CD4-positive, CD25-positive, alpha-beta regulatory T cell (primary cell): ENCODE measurements at regions not wholly inside any gene's neighbourhood (a gene's known extent, or its start where the extent isn't known, plus 50 kb on each side); places are given as distances from the start of the nearest gene placed in this dataset.
"Not testable (repeated sequence)": the region's sequence is repeated elsewhere in the genome, so short reads cannot be mapped to it uniquely, and the experiment has no call there.

ENCODE experiments used
- ATAC-seq, 2 donors: fragments of 150-1000 bp; cut with Tn5 transposase; one replicate each; pipeline ENCODE4 v1.10.0; 2021; ENCODE audit warnings: low read depth in 2 of 2, moderate number of reproducible peaks in 2 of 2, moderate library complexity in 1 of 2
- DNase-seq, 3 donors: peaks; one replicate each; pipeline versions ENCODE4 v3.0.0 to v3.0.0-alpha.2; 2012 to 2022; ENCODE audit warnings: mixed read lengths in 1 of 3
- H3K27ac ChIP-seq: one replicate; pipeline ENCODE4 v1.7.0; 2013; ENCODE audit warnings: mild to moderate bottlenecking, low read length; ENCODE audit not compliant: insufficient read depth, poor library complexity, severe bottlenecking
- H3K27me3 ChIP-seq: one replicate; pipeline ENCODE4 v1.7.0; 2013; ENCODE audit warnings: low read length; ENCODE audit not compliant: control insufficient read depth, insufficient read depth
- H3K36me3 ChIP-seq: one replicate; pipeline ENCODE4 v1.7.0; 2013; ENCODE audit warnings: mild to moderate bottlenecking, low read length, moderate library complexity; ENCODE audit not compliant: control insufficient read depth, insufficient read depth
- H3K4me1 ChIP-seq: 2 replicates; pipeline ENCODE4 v1.7.0; 2013; ENCODE audit warnings: mild to moderate bottlenecking, low read length; ENCODE audit not compliant: insufficient read depth, control insufficient read depth, poor library complexity, severe bottlenecking
- H3K4me3 ChIP-seq: one replicate; pipeline ENCODE4 v1.7.0; 2013; ENCODE audit warnings: low read depth, mild to moderate bottlenecking, low read length, moderate library complexity
- H3K9me3 ChIP-seq, 2 experiments: 1 replicate in 1 of 2; 2 replicates in 1 of 2; pipeline ENCODE4 v1.7.0; 2013; ENCODE audit warnings: low read length in 2 of 2, mild to moderate bottlenecking in 1 of 2, moderate library complexity in 1 of 2; ENCODE audit not compliant: control insufficient read depth in 2 of 2
- H3K27ac Mint-ChIP-seq, 3 donors: one replicate each; pipeline ENCODE4 v1.8.0; 2020 to 2022; ENCODE audit warnings: mild to moderate bottlenecking in 3 of 3, mixed read lengths in 3 of 3, moderate library complexity in 2 of 3
- H3K27me3 Mint-ChIP-seq: one replicate; pipeline ENCODE4 v1.8.0; 2022; ENCODE audit warnings: mild to moderate bottlenecking, mixed read lengths
- H3K36me3 Mint-ChIP-seq: one replicate; pipeline ENCODE4 v1.8.0; 2020; ENCODE audit warnings: mixed read lengths
- H3K4me1 Mint-ChIP-seq, 4 donors: one replicate each; pipeline ENCODE4 v1.8.0; 2020 to 2022; ENCODE audit warnings: mixed read lengths in 4 of 4, mild to moderate bottlenecking in 1 of 4
- H3K4me3 Mint-ChIP-seq, 4 donors: one replicate each; pipeline ENCODE4 v1.8.0; 2020 to 2022; ENCODE audit warnings: mild to moderate bottlenecking in 4 of 4, mixed read lengths in 4 of 4, moderate library complexity in 3 of 4
- H3K9me3 Mint-ChIP-seq, 7 donors: one replicate each; pipeline ENCODE4 v1.8.0; 2020 to 2022; ENCODE audit warnings: mixed read lengths in 7 of 7, mild to moderate bottlenecking in 3 of 7, moderate library complexity in 2 of 7

DNA sequence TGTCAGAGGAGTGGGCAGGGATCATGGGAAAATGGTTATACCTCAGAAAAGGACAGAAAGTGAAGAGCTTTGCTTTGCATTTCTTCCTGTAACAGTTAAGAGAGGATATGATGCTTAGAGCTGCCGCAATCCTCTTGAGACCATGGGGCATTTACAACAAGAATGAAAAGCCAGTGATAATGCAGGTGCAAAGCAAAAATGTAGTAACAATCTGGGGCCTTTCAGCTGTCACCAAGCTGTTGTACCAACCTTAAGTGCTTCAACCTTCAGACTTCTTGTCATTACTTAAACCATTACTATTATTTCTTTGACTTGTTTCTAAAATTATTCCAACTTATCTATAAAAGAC lies 1337.6 kb downstream of the RPIA start:
- ATAC-seq, H3K4me1 Mint-ChIP-seq, H3K27me3 Mint-ChIP-seq, DNase-seq, H3K27ac Mint-ChIP-seq, H3K36me3 ChIP-seq, H3K27ac ChIP-seq, H3K4me3 ChIP-seq, H3K9me3 ChIP-seq, H3K9me3 Mint-ChIP-seq, H3K36me3 Mint-ChIP-seq, H3K27me3 ChIP-seq, H3K4me1 ChIP-seq, H3K4me3 Mint-ChIP-seq: not testable (repeated sequence)

GRCh38 chr2:90032269-90032668 lies 1340.8 kb downstream of the RPIA start:
- H3K27ac ChIP-seq, H3K27me3 Mint-ChIP-seq, ATAC-seq, H3K9me3 Mint-ChIP-seq, DNase-seq, H3K36me3 Mint-ChIP-seq, H3K36me3 ChIP-seq, H3K4me3 ChIP-seq, H3K27me3 ChIP-seq, H3K4me1 Mint-ChIP-seq, H3K9me3 ChIP-seq, H3K4me1 ChIP-seq, H3K4me3 Mint-ChIP-seq, H3K27ac Mint-ChIP-seq: not testable (repeated sequence)

- not testable (repeated sequence) for H3K4me3 Mint-ChIP-seq, DNase-seq, H3K27ac Mint-ChIP-seq, H3K36me3 Mint-ChIP-seq, H3K9me3 ChIP-seq, H3K27me3 ChIP-seq, H3K4me1 ChIP-seq, H3K36me3 ChIP-seq, H3K27me3 Mint-ChIP-seq, H3K4me1 Mint-ChIP-seq, ATAC-seq, H3K9me3 Mint-ChIP-seq, H3K27ac ChIP-seq, H3K4me3 ChIP-seq
Observed at GRCh38 chr2:90036335-90036734, 1344.9 kb downstream of the RPIA start.

DNA sequence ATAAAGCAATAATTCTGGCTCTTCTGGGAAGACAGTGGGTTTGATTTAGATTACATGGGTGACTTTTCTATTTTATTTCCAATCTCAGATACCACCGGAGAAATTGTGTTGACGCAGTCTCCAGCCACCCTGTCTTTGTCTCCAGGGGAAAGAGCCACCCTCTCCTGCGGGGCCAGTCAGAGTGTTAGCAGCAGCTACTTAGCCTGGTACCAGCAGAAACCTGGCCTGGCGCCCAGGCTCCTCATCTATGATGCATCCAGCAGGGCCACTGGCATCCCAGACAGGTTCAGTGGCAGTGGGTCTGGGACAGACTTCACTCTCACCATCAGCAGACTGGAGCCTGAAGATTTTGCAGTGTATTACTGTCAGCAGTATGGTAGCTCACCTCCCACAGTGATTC lies 1347.6 kb downstream of the RPIA start:
- H3K4me3 Mint-ChIP-seq, DNase-seq, H3K27me3 ChIP-seq, H3K4me3 ChIP-seq, H3K9me3 Mint-ChIP-seq, H3K36me3 ChIP-seq, H3K9me3 ChIP-seq, H3K27ac ChIP-seq, H3K4me1 ChIP-seq, H3K27ac Mint-ChIP-seq, H3K4me1 Mint-ChIP-seq, H3K27me3 Mint-ChIP-seq, H3K36me3 Mint-ChIP-seq, ATAC-seq: not testable (repeated sequence)

- H3K27ac Mint-ChIP-seq, H3K9me3 Mint-ChIP-seq, H3K27me3 ChIP-seq, H3K36me3 ChIP-seq, H3K4me1 ChIP-seq, H3K27me3 Mint-ChIP-seq, H3K9me3 ChIP-seq, H3K36me3 Mint-ChIP-seq, H3K4me1 Mint-ChIP-seq, ATAC-seq, H3K4me3 ChIP-seq, DNase-seq, H3K27ac ChIP-seq, H3K4me3 Mint-ChIP-seq: not testable (repeated sequence)
Observed at GRCh38 chr2:90047776-90048175, 1356.3 kb downstream of the RPIA start.

DNA sequence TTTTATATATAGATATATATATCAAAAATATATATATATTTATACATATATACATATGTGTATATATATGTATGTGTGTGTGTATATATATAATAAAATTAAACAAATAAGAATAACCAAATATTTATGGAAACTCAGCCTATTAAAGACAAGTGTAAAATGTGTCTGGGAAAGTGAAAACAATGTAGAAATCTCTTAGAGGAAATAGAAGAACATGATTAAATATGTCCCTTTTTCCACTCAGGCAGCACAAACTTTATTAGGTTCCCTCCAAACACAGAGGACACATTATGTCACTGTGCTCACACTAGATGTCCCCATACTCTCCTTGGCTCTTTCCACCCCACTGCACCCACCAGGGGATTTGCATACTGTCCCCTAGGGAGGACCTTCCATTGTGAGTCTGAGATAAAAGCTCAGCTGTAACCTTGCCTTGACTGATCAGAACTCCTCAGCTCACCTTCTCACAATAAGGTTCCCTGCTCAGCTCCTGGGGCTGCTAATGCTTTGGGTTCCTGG lies 1360.7 kb downstream of the RPIA start:
- H3K27ac Mint-ChIP-seq, H3K4me3 Mint-ChIP-seq, H3K4me3 ChIP-seq, H3K27me3 Mint-ChIP-seq, H3K36me3 Mint-ChIP-seq, H3K27ac ChIP-seq, ATAC-seq, H3K9me3 ChIP-seq, DNase-seq, H3K4me1 ChIP-seq, H3K9me3 Mint-ChIP-seq, H3K4me1 Mint-ChIP-seq, H3K36me3 ChIP-seq, H3K27me3 ChIP-seq: not testable (repeated sequence)

DNA sequence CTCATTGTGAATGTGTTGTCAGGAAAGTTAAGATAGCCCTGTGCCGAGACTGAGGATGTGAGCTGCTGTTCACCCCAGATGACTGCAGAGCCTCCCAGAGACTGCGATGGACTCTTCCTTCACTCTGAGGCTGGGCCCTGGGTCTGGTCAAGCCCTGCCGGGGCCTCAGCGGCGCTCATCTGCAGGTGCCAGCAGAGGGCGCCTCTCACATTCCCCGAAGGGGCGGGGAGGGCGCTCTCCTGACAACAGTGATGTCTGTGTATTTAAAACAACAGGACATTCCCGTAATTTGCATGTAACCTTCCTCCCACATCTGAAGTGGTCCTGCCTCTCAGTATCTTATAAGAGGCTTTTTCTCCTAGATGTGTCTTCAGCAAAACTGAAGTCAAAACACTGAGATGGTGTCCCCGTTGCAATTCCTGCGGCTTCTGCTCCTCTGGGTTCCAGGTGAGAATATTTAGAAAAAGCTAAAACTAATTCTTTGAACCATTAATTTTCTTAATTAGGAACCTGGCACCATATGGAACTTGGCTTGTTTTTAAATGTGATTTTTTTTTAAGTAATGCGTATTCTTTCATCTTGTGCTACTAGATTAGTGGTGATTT lies 1377.9 kb downstream of the RPIA start:
- no peak overlapping the region for H3K4me3 Mint-ChIP-seq
- no peaks in the 10 kb centered on the region for H3K4me1 Mint-ChIP-seq
- no peaks in the 10 kb centered on the region for H3K36me3 Mint-ChIP-seq
- Histone ChIP-seq H3K27me3 (no peaks in the 10 kb centered on the region), H3K4me3 (no peak overlapping the region), H3K36me3 (no peaks in the 10 kb centered on the region), H3K4me1 (no peaks in the 10 kb centered on the region), H3K9me3 (no peaks in the 10 kb centered on the region), H3K27ac (no peak overlapping the region)
- H3K27me3 Mint-ChIP-seq: no peaks in the 10 kb centered on the region
- no peak for ATAC-seq
- H3K27ac Mint-ChIP-seq: no peak overlapping the region
- no peak for DNase-seq
- peaks cover 0 to 5% (median 2%) of the 10 kb centered on the region in 7 donors for H3K9me3 Mint-ChIP-seq

DNA sequence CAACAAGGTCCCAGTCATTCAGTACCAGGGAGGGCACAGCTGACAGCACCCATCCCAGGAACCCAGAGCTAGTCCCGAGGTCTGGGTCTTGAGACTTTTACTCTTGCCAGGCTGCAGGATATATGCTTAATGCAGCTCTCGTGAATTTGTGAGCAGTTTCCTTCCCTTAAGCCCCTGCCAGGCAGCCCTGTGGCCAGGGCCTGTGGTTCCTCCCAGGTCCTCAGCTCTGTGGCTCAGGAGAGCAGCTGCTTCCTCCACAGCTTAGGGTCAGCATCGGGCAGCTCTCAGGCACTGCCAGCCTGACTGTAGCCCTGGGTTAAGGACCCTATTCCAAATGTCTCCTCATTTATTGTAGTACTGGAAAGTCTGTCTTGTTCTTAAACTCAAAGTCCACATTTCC lies 1384.8 kb downstream of the RPIA start:
- H3K27ac ChIP-seq: no peak overlapping the region
- no peak overlapping the region for H3K27ac Mint-ChIP-seq
- H3K4me3 ChIP-seq: no peak overlapping the region
- DNase-seq (no peak), ATAC-seq (no peak)
- no peaks in the 10 kb centered on the region for H3K36me3 ChIP-seq
- no peaks in the 10 kb centered on the region for H3K4me1 Mint-ChIP-seq
- H3K36me3 Mint-ChIP-seq: no peaks in the 10 kb centered on the region
- H3K9me3 ChIP-seq: no peaks in the 10 kb centered on the region
- H3K27me3 ChIP-seq: no peaks in the 10 kb centered on the region
- no peaks in the 10 kb centered on the region for H3K27me3 Mint-ChIP-seq
- no peak overlapping the region for H3K4me3 Mint-ChIP-seq
- H3K9me3 Mint-ChIP-seq: peaks cover 0 to 4% (median 2%) of the 10 kb centered on the region in 7 donors
- H3K4me1 ChIP-seq: no peaks in the 10 kb centered on the region
